Fibroblast of mammary gland (primary cell): ENCODE measurements at regions not wholly inside any gene's neighbourhood (a gene's known extent, or its start where the extent isn't known, plus 50 kb on each side); places are given as distances from the start of the nearest gene placed in this dataset.
"Not testable (repeated sequence)": the region's sequence is repeated elsewhere in the genome, so short reads cannot be mapped to it uniquely, and the experiment has no call there.

Experiments used
- DNase-seq: peaks from one replicate; pipeline ENCODE4 v3.0.0-alpha.2; 2010; ENCODE audit warnings: low read depth
- H3K4me3 ChIP-seq: 2 replicates; pipeline ENCODE4 v1.5.1; 2011; ENCODE audit warnings: low read depth, mild to moderate bottlenecking, low read length, moderate library complexity; ENCODE audit not compliant: control insufficient read depth
- CTCF ChIP-seq: conservative IDR thresholded peaks from 2 replicates; pipeline ENCODE4 v1.5.1; 2011; ENCODE audit warnings: low read depth, low read length, inconsistent platforms; ENCODE audit not compliant: control insufficient read depth, insufficient read depth

- TF ChIP-seq CTCF = no peak
- DNase-seq = no peak
- H3K4me3 ChIP-seq = no peak overlapping the region
Measured at GRCh38 chr17:70750983-70751382, 581.7 kb downstream of the KCNJ2 start.

GRCh38 chr17:70752461-70752860 lies 583.1 kb downstream of the KCNJ2 start:
- DNase-seq, H3K4me3 ChIP-seq: not testable (repeated sequence)

GRCh38 chr17:70752966-70753467 lies 583.7 kb downstream of the KCNJ2 start:
- DNase-seq = no peak
- no peak for TF ChIP-seq CTCF
- no peak overlapping the region for H3K4me3 ChIP-seq

- no peak for DNase-seq
- no peak overlapping the region for H3K4me3 ChIP-seq
- no peak for TF ChIP-seq CTCF
Measured at GRCh38 chr17:70763018-70763417, 593.7 kb downstream of the KCNJ2 start.

- no peak overlapping the region for H3K4me3 ChIP-seq
- DNase-seq = peak; percentile 44
- peak; percentile 67 for TF ChIP-seq CTCF
Measured at GRCh38 chr17:70767102-70767701, 597.9 kb downstream of the KCNJ2 start.

- no peak overlapping the region for H3K4me3 ChIP-seq
- no peak for TF ChIP-seq CTCF
- no peak for DNase-seq
Measured at GRCh38 chr17:70769956-70770355, 600.6 kb downstream of the KCNJ2 start.

- no peak for TF ChIP-seq CTCF
- DNase-seq = no peak
- no peak overlapping the region for H3K4me3 ChIP-seq
Measured at GRCh38 chr17:70771804-70772386, 602.6 kb downstream of the KCNJ2 start.
